ENCODE measurements at regions not wholly inside any gene's neighbourhood (a gene's known extent, or its start where the extent isn't known, plus 50 kb on each side); places are given as distances from the start of the nearest gene placed in this dataset.

DNA sequence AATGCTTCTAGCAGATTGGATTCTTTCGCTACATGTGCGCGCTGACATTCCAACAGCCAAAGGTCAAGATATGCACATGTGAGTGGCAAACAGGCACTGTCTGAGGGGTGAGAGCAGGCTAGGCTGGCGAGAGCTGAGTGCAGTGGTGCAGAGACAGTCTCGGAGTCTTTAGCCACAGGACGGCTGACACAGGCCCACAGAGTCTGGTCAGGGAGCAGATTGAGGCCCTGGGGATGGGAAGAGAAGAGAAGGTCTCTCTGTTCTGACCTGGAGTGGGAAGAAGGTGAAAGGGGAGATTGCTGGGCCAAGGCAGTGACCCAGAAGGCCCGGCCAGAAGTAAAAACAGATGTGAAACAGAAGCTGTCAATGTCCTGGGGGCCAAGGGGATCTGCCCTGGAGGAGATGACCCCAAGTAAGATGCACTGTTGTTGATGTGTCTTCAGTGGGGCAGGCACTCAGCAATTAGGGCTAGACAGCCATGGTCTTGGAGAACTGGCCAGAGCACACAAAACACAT lies 197.8 kb downstream of the ETS1 start:
- POLR2A ChIA-PET = no interaction called here
- no peak for TF ChIP-seq ZNF138 (CRISPR knock-in tag; conservative IDR thresholded peaks at IDR 0.05)
- no peak for TF ChIP-seq RELA (CRISPR knock-in tag; IDR thresholded peaks at IDR 0.05; ENCODE audit: borderline replicate concordance)
- TF ChIP-seq JUN (CRISPR knock-in tag; IDR thresholded peaks at IDR 0.05) = no peak
- no peak for TF ChIP-seq ZNF423 (CRISPR knock-in tag; IDR thresholded peaks at IDR 0.05)
- no peak for TF ChIP-seq ZNF232 (CRISPR knock-in tag; IDR thresholded peaks at IDR 0.05)
- no peak for TF ChIP-seq TP53 (CRISPR knock-in tag; IDR thresholded peaks at IDR 0.05)
- no peak for TF ChIP-seq CREM (CRISPR knock-in tag; IDR thresholded peaks at IDR 0.05)
- no peak for TF ChIP-seq NR2C2 (CRISPR knock-in tag; IDR thresholded peaks at IDR 0.05)
- TF ChIP-seq MXD4 (CRISPR knock-in tag; IDR thresholded peaks at IDR 0.05; ENCODE audit: borderline replicate concordance) = no peak
- no peak for TF ChIP-seq ZNF281 (CRISPR knock-in tag; IDR thresholded peaks at IDR 0.05)
- TF ChIP-seq ZNF219 (CRISPR knock-in tag; IDR thresholded peaks at IDR 0.05; ENCODE audit: borderline replicate concordance) = no peak
- no peak for TF ChIP-seq NFYB (CRISPR knock-in tag; conservative IDR thresholded peaks at IDR 0.05; ENCODE audit: low read depth)
- TF ChIP-seq ELF4 (CRISPR knock-in tag; IDR thresholded peaks at IDR 0.05; ENCODE audit: low read depth) = no peak
- TF ChIP-seq GTF2I (CRISPR knock-in tag; conservative IDR thresholded peaks at IDR 0.05) = no peak
- TF ChIP-seq GRHL2 (CRISPR knock-in tag; IDR thresholded peaks at IDR 0.05; ENCODE audit: insufficient replicate concordance, severe bottlenecking) = no peak
- TF ChIP-seq ZMAT4 (CRISPR knock-in tag; IDR thresholded peaks at IDR 0.05) = no peak
- no peak for TF ChIP-seq ZNF263 (CRISPR knock-in tag; IDR thresholded peaks at IDR 0.05; ENCODE audit: low read depth)
- no peak for TF ChIP-seq MYBL2 (CRISPR knock-in tag; IDR thresholded peaks at IDR 0.05)
- no peak for TF ChIP-seq ATF3 (CRISPR knock-in tag; conservative IDR thresholded peaks at IDR 0.05)
- H3K9me3 Mint-ChIP-seq = peaks cover 3% of the 10 kb centered on the region; the same call in 1 of the 2 replicates
- H3K4me1 Mint-ChIP-seq = 0 out of 2 replicates have a peak, but pooled peaks cover 2% of the 10 kb centered on the region
- H3K36me3 Mint-ChIP-seq = no peaks in the 10 kb centered on the region
- no peak overlapping the region for H3K27ac Mint-ChIP-seq
- ATAC-seq = no peak
- CTCF ChIA-PET = no interaction called here
- no peaks in the 10 kb centered on the region for H3K27me3 Mint-ChIP-seq (ENCODE audit: low read depth)
- H3K4me3 Mint-ChIP-seq = no peak overlapping the region
- DNase-seq (ENCODE audit: low spot score) = no peak

DNA sequence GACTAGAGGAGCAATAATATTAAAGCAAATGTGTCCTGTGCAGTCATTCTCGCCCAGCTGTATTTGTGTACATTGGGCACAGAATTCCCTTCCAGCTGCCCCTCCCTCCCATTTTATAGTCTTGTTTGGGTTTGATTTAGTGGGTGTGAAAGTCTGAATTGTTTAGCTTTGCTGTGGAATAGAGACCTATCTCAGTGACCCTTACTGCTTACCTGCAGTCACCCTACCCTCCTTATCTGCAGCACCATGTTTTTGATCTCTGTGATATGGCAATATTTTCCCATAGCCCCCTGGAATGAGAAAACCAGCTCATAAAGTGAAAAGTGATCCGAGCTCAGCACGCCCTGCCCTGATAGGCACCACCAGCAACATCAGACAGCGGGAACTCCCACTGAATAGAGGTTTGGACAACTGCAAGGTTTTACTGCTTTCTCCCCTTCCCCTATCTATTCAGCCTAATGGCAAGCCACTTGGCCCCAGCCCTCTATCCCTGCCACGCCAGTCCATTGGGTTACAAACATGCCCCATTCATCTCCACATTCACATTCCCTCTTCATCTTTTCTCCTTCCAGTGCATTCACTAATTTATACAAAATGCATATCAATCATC lies 199.0 kb downstream of the ETS1 start:
- CTCF ChIA-PET = no interaction called here
- H3K27ac Mint-ChIP-seq = no peak overlapping the region
- H3K9me3 Mint-ChIP-seq = peaks cover 3% of the 10 kb centered on the region; the same call in 1 of the 2 replicates
- DNase-seq (ENCODE audit: low spot score) (no peak), ATAC-seq (no peak)
- H3K4me3 Mint-ChIP-seq = no peak overlapping the region
- H3K4me1 Mint-ChIP-seq = peaks cover 11% of the 10 kb centered on the region
- POLR2A ChIA-PET = no interaction called here
- no peaks in the 10 kb centered on the region for H3K27me3 Mint-ChIP-seq (ENCODE audit: low read depth)
- no peaks in the 10 kb centered on the region for H3K36me3 Mint-ChIP-seq
- TF ChIP-seq SOX15 (CRISPR knock-in tag; IDR thresholded peaks at IDR 0.05) (no peak), ATF2 (CRISPR knock-in tag; IDR thresholded peaks at IDR 0.05; ENCODE audit: borderline replicate concordance, low read depth) (no peak), ARID4B (CRISPR knock-in tag; IDR thresholded peaks at IDR 0.05; ENCODE audit: borderline replicate concordance) (no peak), MAX (CRISPR knock-in tag; IDR thresholded peaks at IDR 0.05) (no peak), TP53 (CRISPR knock-in tag; IDR thresholded peaks at IDR 0.05) (no peak)
- TF ChIP-seq, protein P1, sequence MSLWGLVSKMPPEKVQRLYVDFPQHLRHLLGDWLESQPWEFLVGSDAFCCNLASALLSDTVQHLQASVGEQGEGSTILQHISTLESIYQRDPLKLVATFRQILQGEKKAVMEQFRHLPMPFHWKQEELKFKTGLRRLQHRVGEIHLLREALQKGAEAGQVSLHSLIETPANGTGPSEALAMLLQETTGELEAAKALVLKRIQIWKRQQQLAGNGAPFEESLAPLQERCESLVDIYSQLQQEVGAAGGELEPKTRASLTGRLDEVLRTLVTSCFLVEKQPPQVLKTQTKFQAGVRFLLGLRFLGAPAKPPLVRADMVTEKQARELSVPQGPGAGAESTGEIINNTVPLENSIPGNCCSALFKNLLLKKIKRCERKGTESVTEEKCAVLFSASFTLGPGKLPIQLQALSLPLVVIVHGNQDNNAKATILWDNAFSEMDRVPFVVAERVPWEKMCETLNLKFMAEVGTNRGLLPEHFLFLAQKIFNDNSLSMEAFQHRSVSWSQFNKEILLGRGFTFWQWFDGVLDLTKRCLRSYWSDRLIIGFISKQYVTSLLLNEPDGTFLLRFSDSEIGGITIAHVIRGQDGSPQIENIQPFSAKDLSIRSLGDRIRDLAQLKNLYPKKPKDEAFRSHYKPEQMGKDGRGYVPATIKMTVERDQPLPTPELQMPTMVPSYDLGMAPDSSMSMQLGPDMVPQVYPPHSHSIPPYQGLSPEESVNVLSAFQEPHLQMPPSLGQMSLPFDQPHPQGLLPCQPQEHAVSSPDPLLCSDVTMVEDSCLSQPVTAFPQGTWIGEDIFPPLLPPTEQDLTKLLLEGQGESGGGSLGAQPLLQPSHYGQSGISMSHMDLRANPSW (CRISPR knock-in tag; conservative IDR thresholded peaks at IDR 0.05; ENCODE audit: low read depth) = no peak

Measured in WTC11 (cell line).